ENCODE measurements at regions not wholly inside any gene's neighbourhood (a gene's known extent, or its start where the extent isn't known, plus 50 kb on each side); places are given as distances from the start of the nearest gene placed in this dataset.

- TF ChIP-seq, protein P1, sequence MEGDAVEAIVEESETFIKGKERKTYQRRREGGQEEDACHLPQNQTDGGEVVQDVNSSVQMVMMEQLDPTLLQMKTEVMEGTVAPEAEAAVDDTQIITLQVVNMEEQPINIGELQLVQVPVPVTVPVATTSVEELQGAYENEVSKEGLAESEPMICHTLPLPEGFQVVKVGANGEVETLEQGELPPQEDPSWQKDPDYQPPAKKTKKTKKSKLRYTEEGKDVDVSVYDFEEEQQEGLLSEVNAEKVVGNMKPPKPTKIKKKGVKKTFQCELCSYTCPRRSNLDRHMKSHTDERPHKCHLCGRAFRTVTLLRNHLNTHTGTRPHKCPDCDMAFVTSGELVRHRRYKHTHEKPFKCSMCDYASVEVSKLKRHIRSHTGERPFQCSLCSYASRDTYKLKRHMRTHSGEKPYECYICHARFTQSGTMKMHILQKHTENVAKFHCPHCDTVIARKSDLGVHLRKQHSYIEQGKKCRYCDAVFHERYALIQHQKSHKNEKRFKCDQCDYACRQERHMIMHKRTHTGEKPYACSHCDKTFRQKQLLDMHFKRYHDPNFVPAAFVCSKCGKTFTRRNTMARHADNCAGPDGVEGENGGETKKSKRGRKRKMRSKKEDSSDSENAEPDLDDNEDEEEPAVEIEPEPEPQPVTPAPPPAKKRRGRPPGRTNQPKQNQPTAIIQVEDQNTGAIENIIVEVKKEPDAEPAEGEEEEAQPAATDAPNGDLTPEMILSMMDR (IDR thresholded peaks at IDR 0.05; ENCODE audit: low read length, missing control alignments): no peak
- no peak overlapping the region for H3K4me3 ChIP-seq (replicated peaks; ENCODE audit: low read depth, low read length)
- no peak for DNase-seq (ENCODE audit: low read depth)
These were observed 74.0 kb downstream of the GATA3 start for GRCh38 chr10:8128511-8128910.

- TF ChIP-seq, protein P1 (IDR thresholded peaks at IDR 0.05; ENCODE audit: low read length, missing control alignments): no peak
- no peak overlapping the region for H3K4me3 ChIP-seq (replicated peaks; ENCODE audit: low read depth, low read length)
- DNase-seq (ENCODE audit: low read depth): no peak
These were observed 75.0 kb downstream of the GATA3 start for GRCh38 chr10:8129438-8129837.

- no peak overlapping the region for H3K4me3 ChIP-seq (replicated peaks; ENCODE audit: low read depth, low read length)
- peak; percentile 51 for DNase-seq (ENCODE audit: low read depth)
- TF ChIP-seq, protein P1 (IDR thresholded peaks at IDR 0.05; ENCODE audit: low read length, missing control alignments): no peak
These were observed 76.8 kb downstream of the GATA3 start for GRCh38 chr10:8130973-8131911.

DNA sequence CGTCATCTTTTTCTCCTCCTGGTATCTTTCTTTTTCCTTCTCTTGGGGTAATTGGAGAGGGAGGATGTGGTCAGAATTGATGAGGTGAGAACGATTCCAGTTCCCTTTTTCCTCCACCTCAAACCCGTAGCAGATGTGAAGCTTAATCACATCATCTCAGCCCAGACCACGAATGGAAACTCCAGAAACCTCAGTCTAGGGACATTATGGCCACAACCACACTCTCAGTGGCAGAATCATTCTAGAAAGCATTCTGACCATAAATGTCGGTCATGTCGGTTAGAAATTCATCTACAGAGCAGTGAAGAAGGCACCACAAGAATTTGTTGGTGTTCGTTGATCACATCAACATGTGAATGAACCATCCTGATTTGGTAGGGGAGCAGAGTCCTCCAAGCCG is 78.7 kb downstream of the GATA3 start:
- TF ChIP-seq, protein P1 (IDR thresholded peaks at IDR 0.05; ENCODE audit: low read length, missing control alignments): no peak
- DNase-seq (ENCODE audit: low read depth): no peak
- H3K4me3 ChIP-seq (replicated peaks; ENCODE audit: low read depth, low read length): no peak overlapping the region

DNA sequence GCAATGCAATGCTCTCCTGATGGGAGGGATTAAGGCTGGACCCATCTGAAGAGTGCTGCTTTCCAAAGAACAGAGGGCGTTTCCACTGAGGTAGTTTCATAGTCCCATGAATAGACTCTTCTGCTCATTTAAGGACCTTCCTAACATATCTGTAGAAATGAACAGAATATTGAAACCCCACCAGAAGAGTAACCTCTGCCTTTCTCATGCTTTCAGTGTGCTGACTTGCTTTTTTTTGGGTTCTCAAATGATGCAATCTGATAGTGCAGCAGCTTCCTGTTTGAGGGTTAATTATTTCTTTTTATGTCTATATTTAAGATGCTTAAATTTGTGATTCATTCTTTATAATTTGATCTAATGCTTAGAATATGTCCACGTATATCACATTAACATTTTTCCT is 82.2 kb downstream of the GATA3 start:
- no peak for DNase-seq (ENCODE audit: low read depth)
- TF ChIP-seq, protein P1 (IDR thresholded peaks at IDR 0.05; ENCODE audit: low read length, missing control alignments): no peak
- H3K4me3 ChIP-seq (replicated peaks; ENCODE audit: low read depth, low read length): no peak overlapping the region

- H3K4me3 ChIP-seq (replicated peaks; ENCODE audit: low read depth, low read length): no peak overlapping the region
- DNase-seq (ENCODE audit: low read depth): no peak
- TF ChIP-seq, protein P1 (IDR thresholded peaks at IDR 0.05; ENCODE audit: low read length, missing control alignments): no peak
These were observed 82.8 kb downstream of the GATA3 start for GRCh38 chr10:8137272-8137681.

DNA sequence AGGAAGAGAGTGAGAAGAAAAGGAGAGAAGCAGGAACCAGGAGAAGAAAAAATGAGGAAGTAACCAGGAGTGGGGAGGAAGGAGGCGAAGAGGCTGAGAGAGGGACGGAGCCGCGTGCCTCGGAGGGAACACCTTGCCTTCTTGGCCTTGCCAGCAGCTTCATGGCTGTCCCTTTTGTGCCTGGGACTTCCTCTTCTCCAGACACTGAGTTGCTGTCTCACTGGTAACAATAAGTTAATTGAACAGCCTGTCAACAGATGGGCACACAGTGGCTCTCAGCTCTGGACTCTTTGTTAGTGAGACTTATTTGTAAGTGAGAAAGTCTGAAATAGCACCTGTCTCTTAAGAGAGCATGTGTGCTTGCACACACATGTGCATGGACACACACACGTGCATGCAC is 83.2 kb downstream of the GATA3 start:
- no peak for DNase-seq (ENCODE audit: low read depth)
- TF ChIP-seq, protein P1 (IDR thresholded peaks at IDR 0.05; ENCODE audit: low read length, missing control alignments): no peak
- H3K4me3 ChIP-seq (replicated peaks; ENCODE audit: low read depth, low read length): no peak overlapping the region
